CD14-positive monocyte (primary cell): ENCODE measurements at regions not wholly inside any gene's neighbourhood (a gene's known extent, or its start where the extent isn't known, plus 50 kb on each side); places are given as distances from the start of the nearest gene placed in this dataset.

Experiments
- DNase-seq, 3 donors: peaks; one replicate each; pipeline ENCODE4 v3.0.0-alpha.2; 2011 to 2022
- H2AFZ ChIP-seq: 2 replicates; pipeline ENCODE4 v1.6.0; 2012; ENCODE audit warnings: mild to moderate bottlenecking, low read depth, low read length, inconsistent platforms; ENCODE audit not compliant: insufficient read depth, poor library complexity, severe bottlenecking
- H3K27ac ChIP-seq, 2 donors: 1 replicate in 1 of 2; 2 replicates in 1 of 2; pipeline ENCODE4 v1.5.1; 2012 to 2013; ENCODE audit warnings: low read length in 2 of 2, control low read depth in 1 of 2, inconsistent platforms in 1 of 2, low read depth in 1 of 2, mild to moderate bottlenecking in 1 of 2
- H3K27me3 ChIP-seq, 2 donors: one replicate each; pipeline versions ENCODE4 v1.6.0 to v1.6.1; 2011 to 2013; ENCODE audit warnings: low read length in 2 of 2; ENCODE audit not compliant: control insufficient read depth in 2 of 2, insufficient read depth in 2 of 2
- H3K36me3 ChIP-seq, 2 donors: replicated peaks in 1 of 2; 1 replicate in 1 of 2; 2 replicates in 1 of 2; pipeline versions ENCODE4 v1.5.1 to v1.6.1; 2012 to 2013; ENCODE audit warnings: low read length in 2 of 2, control low read depth in 1 of 2, inconsistent platforms in 1 of 2, mild to moderate bottlenecking in 1 of 2; ENCODE audit not compliant: insufficient read depth in 2 of 2, control insufficient read depth in 1 of 2
- H3K4me1 ChIP-seq, 2 donors: 1 replicate in 1 of 2; 2 replicates in 1 of 2; pipeline versions ENCODE4 v1.5.1 to v1.6.1; 2012 to 2013; ENCODE audit warnings: low read length in 2 of 2, control low read depth in 1 of 2, inconsistent platforms in 1 of 2, mild to moderate bottlenecking in 1 of 2, moderate library complexity in 1 of 2; ENCODE audit not compliant: insufficient read depth in 2 of 2, control insufficient read depth in 1 of 2
- H3K4me2 ChIP-seq: replicated peaks from 2 replicates; pipeline ENCODE3; 2012; ENCODE audit warnings: low read length, moderate library complexity, mild to moderate bottlenecking; ENCODE audit not compliant: poor library complexity, severe bottlenecking; ENCODE audit errors: extremely low read depth
- H3K4me3 ChIP-seq, 3 experiments: fragments of 200-600 bp in 1 of 3; sonication (generic) in 1 of 3; replicated peaks in 1 of 3; 1 replicate in 2 of 3; 2 replicates in 1 of 3; pipeline ENCODE4 v1.5.1; 2011 to 2013; ENCODE audit warnings: low read length in 3 of 3, mild to moderate bottlenecking in 3 of 3, control low read depth in 2 of 3, low read depth in 2 of 3, inconsistent platforms in 1 of 3, moderate library complexity in 1 of 3
- H3K79me2 ChIP-seq: 2 replicates; pipeline ENCODE4 v1.6.0; 2012; ENCODE audit warnings: mild to moderate bottlenecking, control low read depth, inconsistent platforms, low read length, moderate library complexity; ENCODE audit not compliant: insufficient read depth
- H3K9ac ChIP-seq: 2 replicates; pipeline ENCODE4 v1.6.0; 2017; ENCODE audit warnings: low read length, mild to moderate bottlenecking; ENCODE audit not compliant: insufficient read depth, poor library complexity, severe bottlenecking
- H3K9me3 ChIP-seq, 2 donors: replicated peaks in 1 of 2; 1 replicate in 1 of 2; 2 replicates in 1 of 2; pipeline versions ENCODE4 v1.5.1 to v1.6.1; 2012 to 2013; ENCODE audit warnings: low read length in 2 of 2, control low read depth in 1 of 2; ENCODE audit not compliant: control insufficient read depth in 1 of 2, insufficient read depth in 1 of 2
- H4K20me1 ChIP-seq: 2 replicates; pipeline ENCODE4 v1.6.0; 2012; ENCODE audit warnings: mild to moderate bottlenecking, low read length, control low read depth, moderate library complexity; ENCODE audit not compliant: insufficient read depth
- H3K27ac Mint-ChIP-seq, 7 donors: one replicate each; pipeline ENCODE4 v1.8.0; 2020; ENCODE audit warnings: mild to moderate bottlenecking in 7 of 7, mixed read lengths in 7 of 7, moderate library complexity in 6 of 7, inconsistent platforms in 2 of 7
- H3K27me3 Mint-ChIP-seq, 3 donors: one replicate each; pipeline ENCODE4 v1.8.0; 2021 to 2022; ENCODE audit warnings: low read depth in 3 of 3, mild to moderate bottlenecking in 3 of 3, mixed read lengths in 3 of 3, moderate library complexity in 3 of 3, inconsistent platforms in 1 of 3
- H3K36me3 Mint-ChIP-seq, 2 donors: one replicate each; pipeline ENCODE4 v1.8.0; 2020; ENCODE audit warnings: mixed read lengths in 2 of 2, inconsistent platforms in 1 of 2, mild to moderate bottlenecking in 1 of 2
- H3K4me1 Mint-ChIP-seq: one replicate; pipeline ENCODE4 v1.8.0; 2020; ENCODE audit warnings: mild to moderate bottlenecking, mixed read lengths
- H3K4me3 Mint-ChIP-seq, 2 donors: one replicate each; pipeline ENCODE4 v1.8.0; 2020; ENCODE audit warnings: mild to moderate bottlenecking in 2 of 2, mixed read lengths in 2 of 2, moderate library complexity in 1 of 2
- H3K9me3 Mint-ChIP-seq, 7 donors: one replicate each; pipeline ENCODE4 v1.8.0; 2020 to 2022; ENCODE audit warnings: mixed read lengths in 7 of 7, mild to moderate bottlenecking in 6 of 7, moderate library complexity in 6 of 7, inconsistent platforms in 2 of 7
- WGBS: methylation state at CpG from one replicate; pipeline ENCODE4 v1.1.5; 2013; ENCODE audit warnings: missing lambda C conversion rate; ENCODE audit not compliant: insufficient coverage; 5-methylcytosine and 5-hydroxymethylcytosine counted together
- intact Hi-C, 2 donors: fragments of 100-400 bp; cut with micrococcal nuclease; formaldehyde crosslinking; loops; one replicate each; pipeline versions ENCODE4 v1.15.0 to v1.15.1; 2023
- TF ChIP-seq, protein P1 (sequence below): fragments of 200-600 bp; IDR thresholded peaks from one replicate; pipeline ENCODE4 v1.8.0; 2022; ENCODE audit warnings: antibody characterized with exemption, mild to moderate bottlenecking

GRCh38 chr11:92682952-92683351 is 286.5 kb upstream of the MTNR1B start:
- H3K27me3 ChIP-seq, result no peaks in the 10 kb centered on the region
- Mint-ChIP-seq H3K27me3 (no peaks in the 10 kb centered on the region), H3K4me1 (no peaks in the 10 kb centered on the region), H3K4me3 (no peak overlapping the region), H3K27ac (no peak overlapping the region), H3K36me3 (no peaks in the 10 kb centered on the region), H3K9me3 (peaks cover 2 to 14% (median 7%) of the 10 kb centered on the region in 7 donors)
- no peaks in the 10 kb centered on the region for H3K4me1 ChIP-seq
- intact Hi-C loops, result no loop called here
- H3K4me2 ChIP-seq, result no peak overlapping the region
- no peak overlapping the region for H2AFZ ChIP-seq
- 100% methylated on average over 1 of the region's 1 CpG for WGBS
- no peak overlapping the region for H3K27ac ChIP-seq
- no peak for DNase-seq
- H3K9ac ChIP-seq, result no peak overlapping the region
- no peaks in the 10 kb centered on the region for H3K36me3 ChIP-seq
- TF ChIP-seq, protein P1, sequence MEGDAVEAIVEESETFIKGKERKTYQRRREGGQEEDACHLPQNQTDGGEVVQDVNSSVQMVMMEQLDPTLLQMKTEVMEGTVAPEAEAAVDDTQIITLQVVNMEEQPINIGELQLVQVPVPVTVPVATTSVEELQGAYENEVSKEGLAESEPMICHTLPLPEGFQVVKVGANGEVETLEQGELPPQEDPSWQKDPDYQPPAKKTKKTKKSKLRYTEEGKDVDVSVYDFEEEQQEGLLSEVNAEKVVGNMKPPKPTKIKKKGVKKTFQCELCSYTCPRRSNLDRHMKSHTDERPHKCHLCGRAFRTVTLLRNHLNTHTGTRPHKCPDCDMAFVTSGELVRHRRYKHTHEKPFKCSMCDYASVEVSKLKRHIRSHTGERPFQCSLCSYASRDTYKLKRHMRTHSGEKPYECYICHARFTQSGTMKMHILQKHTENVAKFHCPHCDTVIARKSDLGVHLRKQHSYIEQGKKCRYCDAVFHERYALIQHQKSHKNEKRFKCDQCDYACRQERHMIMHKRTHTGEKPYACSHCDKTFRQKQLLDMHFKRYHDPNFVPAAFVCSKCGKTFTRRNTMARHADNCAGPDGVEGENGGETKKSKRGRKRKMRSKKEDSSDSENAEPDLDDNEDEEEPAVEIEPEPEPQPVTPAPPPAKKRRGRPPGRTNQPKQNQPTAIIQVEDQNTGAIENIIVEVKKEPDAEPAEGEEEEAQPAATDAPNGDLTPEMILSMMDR, result no peak
- H3K4me3 ChIP-seq, result no peak overlapping the region
- peaks cover 0 to 3% of the 10 kb centered on the region in 2 donors for H3K9me3 ChIP-seq
- H4K20me1 ChIP-seq, result no peaks in the 10 kb centered on the region
- H3K79me2 ChIP-seq, result no peaks in the 10 kb centered on the region

DNA sequence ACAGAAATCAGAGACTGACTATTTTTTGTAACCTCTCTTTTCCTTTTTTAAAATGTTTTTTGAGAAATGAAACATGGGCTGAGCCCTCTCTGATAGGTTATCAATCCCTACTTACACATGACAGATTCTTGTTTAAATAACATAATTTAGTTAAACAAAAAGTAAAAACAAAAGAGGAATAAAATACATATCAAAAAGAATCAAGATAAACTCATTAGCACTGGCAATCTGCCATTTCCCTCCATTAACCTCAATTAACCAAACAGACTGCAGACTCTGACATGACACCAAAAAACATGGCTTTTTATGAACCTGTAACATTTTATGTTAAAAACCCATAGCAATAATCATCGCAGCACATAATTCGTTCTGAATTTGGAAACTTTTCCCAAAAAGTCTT is 284.4 kb upstream of the MTNR1B start:
- Mint-ChIP-seq H3K27me3 (no peaks in the 10 kb centered on the region), H3K4me3 (no peak overlapping the region), H3K27ac (no peak overlapping the region), H3K36me3 (no peaks in the 10 kb centered on the region), H3K4me1 (no peaks in the 10 kb centered on the region), H3K9me3 (peaks cover 0 to 9% (median 4%) of the 10 kb centered on the region in 7 donors)
- H3K4me1 ChIP-seq, result no peaks in the 10 kb centered on the region
- no peak overlapping the region for H3K4me3 ChIP-seq
- WGBS, result no CpG with 5 or more reads among the region's 2 CpGs
- TF ChIP-seq, protein P1, result no peak
- H3K27me3 ChIP-seq, result no peaks in the 10 kb centered on the region
- H3K27ac ChIP-seq, result no peak overlapping the region
- no peak overlapping the region for H2AFZ ChIP-seq
- no peak overlapping the region for H3K9ac ChIP-seq
- DNase-seq, result no peak
- H3K79me2 ChIP-seq, result no peaks in the 10 kb centered on the region
- no peaks in the 10 kb centered on the region for H3K36me3 ChIP-seq
- H3K9me3 ChIP-seq, result no peaks in the 10 kb centered on the region
- intact Hi-C loops, result no loop called here
- no peak overlapping the region for H3K4me2 ChIP-seq
- H4K20me1 ChIP-seq, result no peaks in the 10 kb centered on the region
